ENCODE measurements at regions not wholly inside any gene's neighbourhood (a gene's known extent, or its start where the extent isn't known, plus 50 kb on each side); places are given as distances from the start of the nearest gene placed in this dataset.

DNA sequence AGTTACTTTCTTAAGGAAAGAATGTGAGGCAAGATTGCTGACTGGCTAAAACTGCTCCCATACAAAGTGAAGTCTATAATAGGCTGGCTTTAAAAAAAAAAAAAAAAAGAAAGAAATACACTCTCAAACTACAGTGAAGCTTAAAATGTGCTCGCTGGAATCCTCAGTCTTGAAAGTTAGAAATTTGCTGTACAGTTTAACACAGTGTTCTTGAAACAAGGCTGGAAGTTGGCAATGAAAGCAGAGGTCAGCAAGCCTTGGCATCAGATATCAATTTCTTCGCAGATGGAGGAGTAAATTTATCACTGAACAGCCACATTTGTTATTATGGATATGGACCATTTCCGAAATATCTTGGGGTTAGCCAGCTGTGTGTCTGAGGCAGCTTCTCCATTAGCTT is 392.9 kb downstream of the ZNF516 start:
- Mint-ChIP-seq H3K27ac (no peak overlapping the region), H3K4me3 (no peak overlapping the region), H3K27me3 (no peaks in the 10 kb centered on the region), H3K4me1 (ENCODE audit: low read depth) (no peaks in the 10 kb centered on the region), H3K9me3 (peaks cover 10% of the 10 kb centered on the region), H3K36me3 (ENCODE audit: low read depth) (no peaks in the 10 kb centered on the region)
- intact Hi-C loops (cut with micrococcal nuclease), result no loop called here

DNA sequence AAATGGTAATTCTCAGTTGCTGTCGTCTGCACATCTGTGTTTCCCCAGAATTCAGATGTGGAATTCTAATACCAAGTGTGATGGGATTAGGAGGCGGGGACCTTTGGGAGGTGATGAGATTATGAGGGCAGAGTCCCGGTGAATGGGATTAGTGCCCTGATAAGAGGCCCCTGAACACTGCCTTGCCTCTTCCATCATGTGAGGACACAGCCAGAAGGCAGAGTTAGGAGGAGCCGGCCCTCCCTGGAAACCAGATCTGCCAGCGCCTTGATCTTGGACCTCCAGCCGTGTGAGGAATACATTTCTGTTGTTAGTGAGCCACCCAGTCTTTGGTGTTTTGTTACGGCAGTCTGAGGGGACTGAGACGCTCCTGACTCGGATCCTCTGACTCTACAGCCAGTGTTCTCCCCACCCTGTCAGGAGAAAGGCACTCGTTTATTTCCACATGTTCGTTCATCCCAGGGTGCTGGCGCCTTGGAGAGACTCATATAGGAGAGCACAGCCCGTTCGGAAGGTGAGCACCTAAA is 395.0 kb downstream of the ZNF516 start:
- peaks cover 18% of the 10 kb centered on the region for H3K9me3 Mint-ChIP-seq
- no peak overlapping the region for H3K4me3 Mint-ChIP-seq
- no peaks in the 10 kb centered on the region for H3K4me1 Mint-ChIP-seq (ENCODE audit: low read depth)
- no peaks in the 10 kb centered on the region for H3K27me3 Mint-ChIP-seq
- H3K27ac Mint-ChIP-seq, result no peak overlapping the region
- no peaks in the 10 kb centered on the region for H3K36me3 Mint-ChIP-seq (ENCODE audit: low read depth)
- intact Hi-C loops (cut with micrococcal nuclease), result no loop called here

DNA sequence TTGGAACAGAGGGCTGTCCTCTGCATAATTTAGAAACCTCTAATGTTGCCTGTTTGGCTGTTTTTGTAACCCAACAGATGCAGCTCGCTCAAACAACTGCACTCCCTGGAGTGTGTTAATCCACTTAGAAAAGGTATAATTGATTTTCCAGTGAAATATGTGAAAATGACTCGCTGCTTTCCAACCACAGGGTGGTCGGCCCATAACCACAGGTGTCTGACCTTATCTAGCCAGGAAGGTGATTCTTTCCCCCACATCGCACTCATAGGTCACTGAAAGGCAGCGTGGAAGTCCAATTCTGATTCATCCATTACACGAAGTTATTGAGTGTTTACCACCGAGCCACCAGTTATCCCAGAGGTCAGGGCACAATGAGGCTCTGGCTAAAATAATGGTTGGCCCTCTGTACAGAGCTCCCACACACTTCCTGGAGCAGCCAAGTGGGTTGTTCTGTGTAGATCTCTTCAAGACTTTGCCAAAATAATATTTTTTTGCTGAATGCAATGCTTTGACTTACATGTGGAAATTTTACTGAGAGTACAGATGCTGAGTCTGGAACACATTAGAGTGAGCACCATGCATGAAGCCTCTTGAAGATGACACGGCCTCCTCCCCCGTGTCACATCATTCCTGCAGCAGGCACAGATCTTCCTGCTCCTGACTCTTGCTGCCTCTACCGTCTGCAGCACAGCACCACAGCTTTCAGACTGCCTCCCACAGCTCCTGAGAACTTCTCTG is 396.2 kb downstream of the ZNF516 start:
- intact Hi-C loops (cut with micrococcal nuclease), result no loop called here
- Mint-ChIP-seq H3K4me3 (no peak overlapping the region), H3K27me3 (no peaks in the 10 kb centered on the region), H3K4me1 (ENCODE audit: low read depth) (no peaks in the 10 kb centered on the region), H3K27ac (no peak overlapping the region), H3K36me3 (ENCODE audit: low read depth) (no peaks in the 10 kb centered on the region), H3K9me3 (peaks cover 25% of the 10 kb centered on the region)

DNA sequence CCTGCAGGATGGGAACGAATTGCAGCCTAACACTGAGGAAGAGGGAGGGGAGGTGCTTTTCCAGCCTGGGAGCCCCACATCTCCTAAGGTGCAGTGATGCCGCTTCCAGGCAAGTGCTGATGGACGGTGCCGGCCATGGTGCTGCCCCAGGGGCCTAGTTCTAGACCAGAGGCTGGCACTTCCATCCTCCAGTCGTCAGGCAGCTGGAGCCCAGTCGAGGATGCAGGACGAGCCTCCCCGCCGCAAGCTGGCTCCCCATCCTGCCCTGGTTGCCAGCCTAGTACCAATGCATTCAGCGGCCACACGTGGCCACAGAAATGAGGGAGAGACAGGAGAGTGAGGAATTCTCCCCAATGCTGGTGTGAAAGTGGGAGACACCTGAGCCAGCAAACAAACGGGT is 413.5 kb downstream of the ZNF516 start:
- no peaks in the 10 kb centered on the region for H3K36me3 Mint-ChIP-seq (ENCODE audit: low read depth)
- H3K27me3 Mint-ChIP-seq, result no peaks in the 10 kb centered on the region
- H3K4me3 Mint-ChIP-seq, result no peak overlapping the region
- H3K27ac Mint-ChIP-seq, result no peak overlapping the region
- no peaks in the 10 kb centered on the region for H3K4me1 Mint-ChIP-seq (ENCODE audit: low read depth)
- intact Hi-C loops (cut with micrococcal nuclease), result no loop called here
- H3K9me3 Mint-ChIP-seq, result no peaks in the 10 kb centered on the region

DNA sequence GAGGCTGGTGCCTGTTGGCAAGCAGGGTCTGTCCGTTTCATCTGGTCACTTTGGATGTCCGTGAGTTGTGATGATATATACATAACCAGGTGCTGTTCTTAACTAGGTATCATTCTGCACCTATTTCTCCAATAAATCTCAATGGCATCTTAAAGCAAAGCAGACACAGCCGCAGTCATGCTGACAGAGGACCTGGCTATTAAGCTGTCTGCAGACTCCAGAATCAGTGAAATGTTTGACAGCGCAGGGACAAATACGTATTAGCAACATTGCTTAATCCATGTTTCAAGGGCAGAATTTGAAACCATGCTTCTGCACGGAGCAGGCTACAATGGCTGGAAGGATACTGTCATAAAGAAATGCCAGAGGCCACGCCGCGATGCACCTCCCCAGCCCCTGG is 414.6 kb downstream of the ZNF516 start:
- no peaks in the 10 kb centered on the region for H3K36me3 Mint-ChIP-seq (ENCODE audit: low read depth)
- no peak overlapping the region for H3K4me3 Mint-ChIP-seq
- intact Hi-C loops (cut with micrococcal nuclease), result no loop called here
- no peak overlapping the region for H3K27ac Mint-ChIP-seq
- no peaks in the 10 kb centered on the region for H3K27me3 Mint-ChIP-seq
- no peaks in the 10 kb centered on the region for H3K9me3 Mint-ChIP-seq
- H3K4me1 Mint-ChIP-seq (ENCODE audit: low read depth), result no peaks in the 10 kb centered on the region

DNA sequence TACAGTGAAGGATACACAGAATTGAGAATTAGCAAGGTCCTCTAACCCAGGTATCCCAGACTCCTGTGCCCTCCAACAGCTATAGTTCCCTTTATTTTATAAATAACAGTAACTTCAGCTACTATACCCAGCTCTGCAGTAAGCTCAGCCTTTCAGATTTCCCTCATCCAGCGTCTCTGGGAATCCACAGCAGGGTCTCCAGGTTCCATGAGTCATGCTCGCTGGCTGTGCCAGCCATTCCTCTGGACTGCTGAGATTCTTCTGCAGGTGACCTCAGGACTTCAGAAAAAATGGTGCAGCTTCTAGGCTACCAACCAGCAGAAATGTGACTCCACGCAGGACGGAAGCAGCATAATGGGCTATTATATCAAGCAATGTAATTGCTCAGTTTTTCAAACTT is 419.3 kb downstream of the ZNF516 start:
- no peaks in the 10 kb centered on the region for H3K4me1 Mint-ChIP-seq (ENCODE audit: low read depth)
- intact Hi-C loops (cut with micrococcal nuclease), result no loop called here
- no peaks in the 10 kb centered on the region for H3K27me3 Mint-ChIP-seq
- H3K4me3 Mint-ChIP-seq, result no peak overlapping the region
- no peaks in the 10 kb centered on the region for H3K36me3 Mint-ChIP-seq (ENCODE audit: low read depth)
- H3K27ac Mint-ChIP-seq, result no peak overlapping the region
- H3K9me3 Mint-ChIP-seq, result peaks cover 16% of the 10 kb centered on the region

DNA sequence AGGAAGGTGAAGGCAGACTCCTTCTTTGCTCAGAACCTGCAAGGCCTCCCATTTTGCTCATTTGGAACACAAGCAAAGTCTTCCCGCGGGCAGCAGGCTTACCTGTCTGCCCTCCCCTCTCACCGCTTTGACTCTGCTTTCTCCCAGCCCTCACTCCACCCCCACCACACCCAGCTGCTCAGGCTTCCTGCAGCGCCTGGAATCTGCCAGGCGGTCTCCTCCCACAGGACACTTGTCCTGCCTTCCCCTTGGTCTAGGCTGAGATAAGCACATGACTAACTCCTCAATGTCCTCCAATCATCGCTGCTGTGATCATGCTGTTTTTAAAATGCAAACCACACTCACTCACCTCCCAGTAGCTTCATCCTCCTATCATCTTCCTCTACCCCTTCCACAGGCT is 430.0 kb downstream of the ZNF516 start:
- no peaks in the 10 kb centered on the region for H3K4me1 Mint-ChIP-seq (ENCODE audit: low read depth)
- intact Hi-C loops (cut with micrococcal nuclease), result no loop called here
- H3K27ac Mint-ChIP-seq, result no peak overlapping the region
- H3K27me3 Mint-ChIP-seq, result peaks cover 1% of the 10 kb centered on the region
- H3K36me3 Mint-ChIP-seq (ENCODE audit: low read depth), result no peaks in the 10 kb centered on the region
- no peaks in the 10 kb centered on the region for H3K9me3 Mint-ChIP-seq
- no peak overlapping the region for H3K4me3 Mint-ChIP-seq

- Mint-ChIP-seq H3K4me3 (no peak overlapping the region), H3K36me3 (ENCODE audit: low read depth) (no peaks in the 10 kb centered on the region), H3K27ac (no peak overlapping the region), H3K4me1 (ENCODE audit: low read depth) (no peaks in the 10 kb centered on the region), H3K9me3 (no peaks in the 10 kb centered on the region), H3K27me3 (no peaks in the 10 kb centered on the region)
- intact Hi-C loops (cut with micrococcal nuclease), result no loop called here
These were observed 436.9 kb downstream of the ZNF516 start for GRCh38 chr18:76058146-76058545.

DNA sequence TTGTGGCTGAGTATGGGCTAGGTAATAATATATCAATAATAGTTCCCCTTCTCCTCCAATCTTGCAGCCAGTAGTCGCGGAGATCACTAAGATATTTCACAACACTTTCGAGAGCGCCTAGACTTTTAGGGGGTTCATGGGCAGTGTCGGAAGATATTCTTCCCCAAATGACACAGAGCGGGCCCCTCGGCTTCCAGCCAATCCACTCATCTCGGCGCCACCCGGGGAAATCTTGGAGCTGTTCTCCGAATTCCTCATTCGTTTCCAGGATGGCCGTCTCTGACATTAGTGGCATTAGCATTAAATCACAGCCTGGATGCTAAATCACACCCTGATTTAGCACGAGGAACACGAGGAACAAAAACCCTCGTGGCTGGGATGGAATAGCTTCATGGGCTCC is 437.7 kb downstream of the ZNF516 start:
- H3K4me1 Mint-ChIP-seq (ENCODE audit: low read depth), result no peaks in the 10 kb centered on the region
- no peaks in the 10 kb centered on the region for H3K9me3 Mint-ChIP-seq
- H3K27me3 Mint-ChIP-seq, result no peaks in the 10 kb centered on the region
- H3K27ac Mint-ChIP-seq, result no peak overlapping the region
- no peaks in the 10 kb centered on the region for H3K36me3 Mint-ChIP-seq (ENCODE audit: low read depth)
- no peak overlapping the region for H3K4me3 Mint-ChIP-seq
- intact Hi-C loops (cut with micrococcal nuclease), result no loop called here

- intact Hi-C loops (cut with micrococcal nuclease), result no loop called here
- Mint-ChIP-seq H3K4me3 (no peak overlapping the region), H3K27me3 (no peaks in the 10 kb centered on the region), H3K36me3 (ENCODE audit: low read depth) (no peaks in the 10 kb centered on the region), H3K27ac (no peak overlapping the region), H3K4me1 (ENCODE audit: low read depth) (no peaks in the 10 kb centered on the region), H3K9me3 (no peaks in the 10 kb centered on the region)
These were observed 438.5 kb downstream of the ZNF516 start for GRCh38 chr18:76056471-76057110.

DNA sequence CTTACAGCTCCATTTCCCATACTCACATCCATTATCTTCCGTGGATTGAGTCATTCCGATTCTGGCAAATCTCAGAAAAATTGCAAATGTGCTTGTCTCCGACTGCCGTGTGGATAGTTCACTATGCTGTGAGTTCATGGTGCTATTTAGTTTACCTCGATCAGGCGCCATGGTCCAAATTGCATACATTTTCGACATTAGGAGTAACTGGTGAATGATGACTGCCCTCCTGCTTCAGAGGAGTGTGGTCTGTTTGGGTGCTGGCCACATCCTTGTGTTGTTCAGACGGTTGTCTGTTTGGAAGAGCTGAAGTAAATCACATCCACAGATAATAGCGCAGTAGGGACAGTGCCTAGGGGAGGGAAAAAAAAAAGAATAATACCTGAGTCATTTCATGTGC is 439.5 kb downstream of the ZNF516 start:
- no peaks in the 10 kb centered on the region for H3K36me3 Mint-ChIP-seq (ENCODE audit: low read depth)
- intact Hi-C loops (cut with micrococcal nuclease), result no loop called here
- no peaks in the 10 kb centered on the region for H3K27me3 Mint-ChIP-seq
- no peak overlapping the region for H3K27ac Mint-ChIP-seq
- no peak overlapping the region for H3K4me3 Mint-ChIP-seq
- no peaks in the 10 kb centered on the region for H3K4me1 Mint-ChIP-seq (ENCODE audit: low read depth)
- H3K9me3 Mint-ChIP-seq, result no peaks in the 10 kb centered on the region

DNA sequence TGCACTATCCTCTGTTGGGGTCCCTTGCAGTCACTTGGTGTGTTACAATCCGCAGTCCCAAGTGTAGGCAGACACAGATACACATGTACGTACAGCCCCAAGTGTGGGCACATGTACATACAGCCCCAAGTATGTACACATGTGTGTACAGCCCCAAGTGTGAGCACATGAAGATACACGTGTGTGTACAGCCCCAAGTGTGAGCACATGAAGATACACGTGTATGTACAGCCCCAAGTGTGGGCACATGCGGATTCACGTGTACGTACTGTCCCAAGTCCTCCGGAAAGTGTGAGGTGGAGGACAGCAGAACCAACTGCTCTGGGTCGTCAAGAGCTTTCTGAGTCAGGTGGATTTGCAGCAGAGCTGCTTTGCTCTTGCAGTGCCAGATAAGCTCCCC is 440.0 kb downstream of the ZNF516 start:
- H3K36me3 Mint-ChIP-seq (ENCODE audit: low read depth), result no peaks in the 10 kb centered on the region
- no peaks in the 10 kb centered on the region for H3K4me1 Mint-ChIP-seq (ENCODE audit: low read depth)
- H3K9me3 Mint-ChIP-seq, result no peaks in the 10 kb centered on the region
- no peak overlapping the region for H3K27ac Mint-ChIP-seq
- H3K4me3 Mint-ChIP-seq, result no peak overlapping the region
- no peaks in the 10 kb centered on the region for H3K27me3 Mint-ChIP-seq
- intact Hi-C loops (cut with micrococcal nuclease), result no loop called here

- Mint-ChIP-seq H3K27ac (no peak overlapping the region), H3K9me3 (no peaks in the 10 kb centered on the region), H3K27me3 (no peaks in the 10 kb centered on the region), H3K4me1 (ENCODE audit: low read depth) (no peaks in the 10 kb centered on the region), H3K36me3 (ENCODE audit: low read depth) (no peaks in the 10 kb centered on the region), H3K4me3 (no peak overlapping the region)
- intact Hi-C loops (cut with micrococcal nuclease), result no loop called here
These were observed 440.9 kb downstream of the ZNF516 start for GRCh38 chr18:76054156-76054555.

GRCh38 chr18:76053551-76053950 is 441.5 kb downstream of the ZNF516 start:
- H3K9me3 Mint-ChIP-seq, result no peaks in the 10 kb centered on the region
- intact Hi-C loops (cut with micrococcal nuclease), result no loop called here
- H3K27ac Mint-ChIP-seq, result no peak overlapping the region
- no peaks in the 10 kb centered on the region for H3K4me1 Mint-ChIP-seq (ENCODE audit: low read depth)
- no peaks in the 10 kb centered on the region for H3K36me3 Mint-ChIP-seq (ENCODE audit: low read depth)
- H3K27me3 Mint-ChIP-seq, result no peaks in the 10 kb centered on the region
- no peak overlapping the region for H3K4me3 Mint-ChIP-seq

- intact Hi-C loops (cut with micrococcal nuclease), result no loop called here
- Mint-ChIP-seq H3K27ac (no peak overlapping the region), H3K9me3 (no peaks in the 10 kb centered on the region), H3K4me3 (no peak overlapping the region), H3K4me1 (ENCODE audit: low read depth) (no peaks in the 10 kb centered on the region), H3K27me3 (no peaks in the 10 kb centered on the region), H3K36me3 (ENCODE audit: low read depth) (no peaks in the 10 kb centered on the region)
These were observed 442.8 kb downstream of the ZNF516 start for GRCh38 chr18:76052227-76052595.
